Inflammatory macrophage treated with lipopolysaccharide for 1 hour (primary cell): ENCODE measurements at regions not wholly inside any gene's neighbourhood (a gene's known extent, or its start where the extent isn't known, plus 50 kb on each side); places are given as distances from the start of the nearest gene placed in this dataset.
"Not testable (repeated sequence)": the region's sequence is repeated elsewhere in the genome, so short reads cannot be mapped to it uniquely, and the experiment has no call there.

Source experiments
- DNase-seq, 2 donors: peaks; one replicate each; pipeline ENCODE4 v3.0.0-alpha.2; 2020 to 2022

DNA sequence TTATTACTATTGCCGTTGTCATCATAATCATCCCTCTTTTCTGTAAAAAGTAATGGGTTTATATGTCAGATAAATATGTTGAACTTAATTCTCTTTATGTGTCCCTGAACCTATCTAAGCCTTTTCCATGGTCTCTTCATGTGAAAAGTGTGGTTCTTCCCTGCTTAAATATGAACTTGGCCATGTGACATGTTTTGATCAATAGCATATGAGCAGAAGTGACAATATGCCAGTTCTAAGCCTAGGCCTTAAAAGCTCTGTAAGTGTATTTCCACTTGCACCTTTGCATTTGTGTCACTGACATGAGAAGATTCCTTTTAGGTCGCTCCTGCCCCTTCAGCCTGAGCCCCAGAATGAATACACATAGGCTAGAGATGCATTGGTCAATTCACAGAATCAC lies 188.4 kb upstream of the CCN2 start:
- no peak for DNase-seq

DNA sequence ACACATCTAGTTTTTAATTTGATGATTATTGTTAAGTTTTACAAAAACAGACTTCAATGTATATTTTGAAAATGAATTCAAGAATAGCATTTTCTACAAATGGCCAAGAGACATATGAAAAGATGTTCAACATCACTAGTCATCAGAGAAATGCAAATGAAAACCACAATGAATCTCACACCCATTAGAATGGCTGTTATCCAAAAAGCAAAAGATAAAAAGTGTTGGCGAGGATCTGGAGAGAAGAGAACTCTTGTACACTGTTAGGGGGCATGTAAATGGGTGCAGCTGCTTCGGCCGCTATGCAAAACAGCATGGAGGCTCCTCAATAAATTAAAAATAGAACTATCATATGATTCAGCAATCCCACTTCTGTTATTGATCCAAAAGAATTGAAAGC lies 185.8 kb upstream of the CCN2 start:
- no peak for DNase-seq

DNA sequence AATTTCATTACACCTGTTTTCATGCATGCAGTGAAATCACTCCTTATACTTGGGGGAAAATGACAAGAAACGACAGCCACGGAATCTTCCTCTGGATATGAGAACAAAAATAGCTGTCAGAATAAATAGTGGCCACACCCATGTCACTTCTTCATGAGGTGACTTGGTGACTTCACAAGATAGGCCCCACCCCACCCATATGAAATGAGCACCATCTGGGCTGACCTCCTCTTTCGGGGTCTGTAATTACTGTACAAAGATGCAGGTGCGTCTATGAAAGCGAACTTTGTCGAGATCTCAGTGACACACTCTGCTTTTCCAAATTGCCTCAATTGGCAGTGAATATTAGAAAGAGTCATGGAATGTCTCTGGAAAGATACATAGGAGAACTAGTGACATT lies 184.2 kb upstream of the CCN2 start:
- no peak for DNase-seq

DNA sequence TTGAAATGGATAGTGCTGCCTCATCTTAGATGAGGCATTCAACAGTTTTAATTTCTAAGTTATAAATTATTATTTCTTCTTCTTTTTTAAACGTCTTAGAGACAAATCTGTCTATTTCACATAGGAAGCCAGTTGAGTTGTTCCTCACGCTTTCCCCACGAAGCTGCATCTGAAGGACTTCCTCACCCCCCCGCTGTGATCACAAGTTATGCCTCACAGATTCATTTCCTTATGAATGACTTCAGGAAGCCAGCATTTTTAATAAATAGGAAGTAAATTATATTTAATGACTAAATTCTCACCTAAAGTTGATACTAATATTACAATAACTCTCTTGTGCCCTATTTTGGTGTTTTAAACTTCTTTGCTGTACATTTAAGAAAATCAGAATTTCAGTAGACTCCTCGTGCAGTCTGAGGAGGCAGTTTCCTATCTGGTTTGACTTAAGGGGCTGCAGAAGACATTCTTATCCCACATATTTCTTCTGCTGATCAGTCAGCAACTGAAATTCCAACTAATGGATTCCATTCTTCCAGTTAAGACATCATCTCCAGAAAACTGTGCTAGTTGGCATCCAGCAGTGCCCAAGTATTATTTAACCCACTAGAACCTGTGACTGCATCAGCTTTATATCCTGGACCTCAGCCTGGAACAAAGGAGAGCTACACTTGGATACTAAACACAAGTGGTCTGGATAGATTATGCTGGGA lies 182.7 kb upstream of the CCN2 start:
- peak; percentile 43 to 66 for DNase-seq

DNA sequence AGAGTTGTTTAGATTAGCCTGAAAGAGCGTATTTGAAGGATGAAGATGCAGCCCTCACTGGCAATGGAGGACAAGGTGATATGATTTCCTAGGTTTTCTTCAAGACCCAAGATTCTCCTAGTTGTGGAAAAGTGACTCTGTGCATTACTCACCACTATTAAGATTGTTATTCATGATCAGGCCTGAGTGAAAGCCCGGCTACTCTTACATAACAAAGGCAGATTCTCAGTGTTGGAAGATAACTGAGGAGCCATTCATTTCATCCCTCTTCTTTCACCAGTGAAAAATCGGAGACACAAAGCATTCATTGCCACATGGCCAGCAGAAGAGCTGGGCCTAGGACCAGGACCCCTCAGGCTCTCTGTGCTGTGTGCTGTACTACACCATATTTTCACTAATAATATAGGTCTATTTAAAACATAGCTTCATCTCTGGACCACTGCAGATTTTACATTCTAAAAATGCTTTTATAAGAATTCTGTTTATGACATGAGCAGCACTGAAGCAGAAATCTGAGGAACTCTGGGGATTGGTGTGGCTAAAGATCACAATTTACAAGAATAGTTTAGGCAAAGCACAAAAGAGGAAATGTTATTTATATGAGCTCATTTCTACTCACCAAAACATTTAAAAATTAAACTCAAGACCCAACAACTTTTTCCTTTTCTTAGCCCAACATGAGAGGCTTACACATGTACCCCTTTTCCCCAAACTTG lies 181.9 kb upstream of the CCN2 start:
- DNase-seq: no peak

DNA sequence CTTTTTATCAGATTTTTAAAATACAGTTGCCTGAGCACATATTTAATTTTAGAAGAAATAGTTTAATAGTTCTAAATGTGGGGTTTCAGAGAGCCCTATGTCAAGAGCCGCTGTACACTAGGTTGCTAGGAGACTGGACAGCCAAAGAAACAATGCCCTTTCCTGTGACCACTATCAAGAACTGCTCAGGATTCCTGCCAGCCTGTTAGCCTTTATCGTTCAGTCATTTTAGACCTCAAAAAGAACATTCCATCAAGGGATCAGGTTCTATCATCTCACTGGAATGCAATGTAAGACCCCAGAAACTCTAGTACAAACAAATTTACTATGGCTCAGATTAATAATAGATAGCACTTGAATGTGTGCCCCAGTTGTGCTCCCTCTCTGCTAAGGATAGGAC lies 181.2 kb upstream of the CCN2 start:
- DNase-seq: no peak

DNA sequence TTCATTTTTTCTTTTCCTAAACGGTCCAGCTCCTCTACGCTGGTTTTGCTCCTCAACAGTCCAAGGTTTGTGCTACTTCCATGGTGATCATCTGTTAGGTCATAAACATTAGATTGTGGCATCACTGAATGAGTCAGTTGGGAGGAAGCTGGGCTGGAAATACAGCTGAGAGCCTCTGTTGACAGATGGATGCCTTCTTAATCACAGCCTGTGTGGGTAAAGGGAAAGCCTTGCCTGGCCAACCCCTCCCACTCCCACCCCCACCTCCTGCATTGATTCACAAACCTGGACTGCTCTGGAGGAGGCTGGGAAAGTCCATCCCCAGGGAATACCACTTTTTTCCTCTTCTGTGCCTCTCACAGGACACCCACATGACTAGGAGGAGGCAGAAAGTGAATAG lies 180.6 kb upstream of the CCN2 start:
- DNase-seq: peak; percentile 16 to 67

DNA sequence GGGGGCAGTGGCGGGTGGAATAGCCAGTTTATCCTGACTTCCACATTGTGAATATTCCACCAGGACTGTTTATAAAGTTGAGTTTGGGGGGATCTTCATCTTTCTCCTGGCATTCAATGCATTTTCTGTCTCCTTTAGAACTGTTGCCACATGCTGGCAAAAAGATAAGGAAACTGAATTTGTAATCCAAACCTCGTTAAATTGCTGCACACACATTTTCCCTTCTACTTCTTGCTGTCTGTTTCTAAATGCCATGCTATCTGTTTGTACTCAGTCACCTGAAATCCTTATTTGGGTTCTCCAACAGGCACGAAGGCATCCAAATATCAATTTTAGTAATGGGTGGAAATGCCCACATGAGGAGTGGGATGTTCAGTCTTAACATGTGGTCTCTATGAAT lies 180.2 kb upstream of the CCN2 start:
- DNase-seq: no peak

DNA sequence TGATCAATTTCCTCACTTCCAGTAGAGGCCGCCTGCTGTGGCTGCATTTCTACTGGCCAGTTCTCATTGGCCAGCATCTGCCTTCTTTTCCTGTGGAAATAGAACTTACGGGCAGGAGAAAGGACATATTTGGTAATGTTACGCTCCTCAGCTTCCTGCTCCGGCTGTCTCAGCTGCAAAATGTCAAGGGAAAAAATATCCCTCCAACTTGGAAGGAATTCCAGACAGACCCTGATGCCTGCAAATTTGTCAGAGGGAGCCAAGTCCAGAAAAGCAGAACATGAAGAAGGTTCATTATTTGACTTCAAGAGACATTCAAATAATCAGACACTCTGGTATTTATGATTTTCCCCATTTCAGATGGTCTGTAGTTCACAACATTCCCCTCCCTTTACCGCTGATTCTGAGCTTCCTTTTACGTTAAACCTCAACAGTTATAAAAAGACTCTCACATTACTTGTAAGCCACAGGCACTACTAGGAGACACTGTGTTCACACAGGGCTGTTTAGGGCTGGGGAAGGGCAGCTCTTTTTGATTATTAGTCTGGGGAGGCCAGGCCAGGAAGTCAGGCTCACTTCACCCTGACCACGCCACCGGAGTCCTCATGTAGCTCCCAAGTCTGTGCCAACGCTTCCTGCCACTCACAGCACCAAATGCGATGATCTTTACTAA lies 179.6 kb upstream of the CCN2 start:
- no peak for DNase-seq

DNA sequence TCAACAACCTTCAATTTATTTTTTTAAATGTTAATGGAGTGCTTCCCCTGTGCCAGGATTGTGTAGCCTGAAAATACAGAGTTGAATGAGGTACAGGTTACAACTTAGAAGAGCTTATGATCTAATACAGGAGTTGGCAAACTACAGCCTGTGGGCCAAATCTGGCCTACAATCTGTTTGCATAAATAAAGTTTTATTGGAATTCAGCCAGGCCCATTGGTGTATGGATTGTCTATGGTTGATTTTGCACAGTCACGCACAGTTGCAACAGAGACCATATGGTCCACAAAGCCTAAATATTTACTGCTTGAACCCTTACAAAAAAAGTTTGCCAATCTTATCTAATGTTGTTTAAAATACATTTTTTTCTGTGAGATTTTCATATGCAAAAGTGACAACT lies 177.3 kb upstream of the CCN2 start:
- no peak for DNase-seq

DNA sequence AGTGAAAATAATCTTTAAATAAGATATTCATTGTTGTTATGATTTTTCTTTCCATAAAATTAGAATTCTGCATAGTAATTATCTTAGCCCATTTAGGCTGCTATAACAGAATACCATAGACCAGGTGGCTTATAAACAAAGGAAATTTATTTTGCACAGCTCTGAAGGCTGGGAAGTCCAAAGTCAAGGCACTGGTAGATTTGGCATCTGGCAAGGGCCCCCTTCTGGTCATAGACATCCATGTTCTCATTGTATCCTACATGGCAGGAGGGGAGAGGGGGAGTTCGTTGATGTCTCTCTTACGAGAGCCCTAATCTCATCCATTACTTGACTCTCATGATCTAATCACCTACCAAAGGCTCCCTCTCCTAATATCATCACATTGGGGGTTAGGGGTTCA lies 175.0 kb upstream of the CCN2 start:
- DNase-seq: no peak

DNA sequence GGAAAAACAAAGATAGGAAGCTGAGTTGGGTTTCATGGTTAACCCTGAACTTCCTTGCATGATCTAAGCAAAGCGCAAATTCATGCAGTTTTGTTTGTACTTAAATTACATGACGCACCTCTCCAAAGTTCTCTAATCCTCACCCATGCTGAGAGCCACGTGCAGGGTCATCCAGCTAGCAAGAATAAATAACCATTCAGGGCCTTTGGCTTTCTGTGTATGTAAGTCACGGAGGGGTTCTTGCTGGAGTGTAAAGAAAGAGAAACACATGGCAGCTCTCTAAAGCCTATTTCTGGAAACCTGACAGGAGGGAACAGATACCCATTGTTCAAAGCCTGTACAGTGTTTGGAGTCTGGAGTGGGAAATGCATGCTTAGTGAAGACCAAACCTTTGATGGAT lies 171.7 kb upstream of the CCN2 start:
- DNase-seq: no peak

DNA sequence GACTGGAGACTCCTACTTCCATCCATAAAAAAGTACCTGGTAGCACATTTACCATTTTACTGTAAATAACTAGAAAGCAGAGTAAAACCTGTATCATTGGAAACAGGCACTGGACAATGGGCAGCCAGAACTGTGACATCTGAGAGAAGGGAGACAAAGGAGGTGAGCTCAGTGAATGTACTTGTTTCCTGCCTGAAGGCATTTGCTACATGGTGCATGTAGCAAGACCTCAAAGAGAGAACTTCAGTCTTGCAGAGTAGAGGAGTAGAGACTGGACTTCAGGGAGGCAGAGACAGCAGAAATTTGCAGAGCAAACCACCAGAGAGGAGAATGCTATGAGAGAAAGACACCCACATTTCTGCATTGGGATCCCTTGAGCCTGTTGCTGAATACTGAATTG lies 171.0 kb upstream of the CCN2 start:
- no peak for DNase-seq

DNA sequence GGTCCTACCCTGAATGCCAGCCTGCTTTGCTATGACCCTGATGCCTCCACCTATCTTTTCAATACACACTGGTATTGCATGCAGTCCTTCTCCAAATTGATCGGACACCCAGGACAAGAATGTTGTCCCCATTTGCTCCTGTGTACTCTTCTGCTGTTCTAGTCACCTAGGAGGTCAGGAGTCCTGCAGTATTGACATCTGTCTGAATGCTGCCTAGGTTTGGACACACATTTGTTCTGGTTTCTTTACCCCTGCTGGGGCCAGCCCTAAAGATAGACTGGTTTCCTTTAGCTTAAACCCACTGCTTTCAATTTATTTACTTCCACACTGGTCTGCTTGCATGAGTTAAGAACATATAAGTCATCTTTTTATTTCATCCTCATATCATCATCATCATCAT lies 167.0 kb upstream of the CCN2 start:
- DNase-seq: no peak

DNA sequence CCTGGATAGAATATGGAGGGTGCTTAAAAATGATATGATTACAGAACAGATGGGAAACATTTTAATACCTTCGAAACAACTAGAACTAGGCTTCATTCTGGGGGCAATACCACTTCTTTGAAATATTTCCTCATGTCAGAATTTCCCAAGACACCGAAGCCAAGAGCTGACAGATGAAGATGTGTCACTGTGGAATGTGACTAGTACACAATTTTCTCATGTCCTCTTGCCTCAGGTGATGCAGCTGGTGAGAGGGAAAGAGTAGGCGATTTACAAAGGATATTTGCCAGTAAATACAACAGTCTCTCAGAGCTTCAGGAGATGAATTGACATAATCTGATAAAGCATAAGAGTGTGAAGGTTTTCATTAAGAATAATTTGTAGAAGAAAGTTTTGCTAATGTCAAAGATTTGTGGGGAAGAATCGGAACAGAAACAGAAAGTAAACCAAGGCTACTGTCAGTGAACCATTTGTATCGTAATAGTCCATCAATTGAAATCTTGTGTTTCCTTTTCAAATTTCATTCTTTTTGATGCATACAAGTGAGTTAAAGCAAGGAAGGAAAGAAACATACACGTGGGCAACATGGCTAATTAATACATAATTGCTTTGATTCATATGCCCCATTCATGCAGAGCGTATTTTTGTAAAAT lies 164.7 kb upstream of the CCN2 start:
- DNase-seq: no peak

DNA sequence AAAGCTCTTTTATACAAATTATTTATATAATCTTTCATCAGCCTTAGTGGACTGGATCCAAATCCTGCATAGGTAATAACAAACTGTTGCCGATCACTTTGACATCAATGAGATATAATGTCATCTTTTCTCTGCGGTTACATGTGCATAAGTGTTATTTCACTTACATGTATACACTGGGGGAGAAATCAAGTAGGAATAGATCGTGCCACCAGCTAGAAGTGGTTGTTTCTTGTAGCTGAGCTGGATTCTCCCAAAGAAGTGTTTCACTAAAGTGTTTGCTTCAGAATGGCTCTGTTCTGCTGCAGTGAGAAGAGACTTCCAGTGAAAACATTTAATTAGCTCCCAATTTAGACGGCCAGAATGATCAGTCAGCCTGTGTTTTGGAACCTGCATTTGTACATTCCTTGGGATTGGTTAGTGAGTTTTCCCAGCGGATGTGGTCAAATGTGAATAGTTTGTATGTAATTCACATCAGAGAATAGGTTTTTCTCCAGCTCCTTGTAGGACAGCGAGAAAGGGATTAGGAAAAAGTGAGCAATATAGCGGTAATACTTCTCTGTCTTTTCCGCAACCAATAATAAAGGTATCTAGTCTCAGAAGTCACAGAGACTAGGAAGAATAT lies 163.1 kb upstream of the CCN2 start:
- DNase-seq: no peak

DNA sequence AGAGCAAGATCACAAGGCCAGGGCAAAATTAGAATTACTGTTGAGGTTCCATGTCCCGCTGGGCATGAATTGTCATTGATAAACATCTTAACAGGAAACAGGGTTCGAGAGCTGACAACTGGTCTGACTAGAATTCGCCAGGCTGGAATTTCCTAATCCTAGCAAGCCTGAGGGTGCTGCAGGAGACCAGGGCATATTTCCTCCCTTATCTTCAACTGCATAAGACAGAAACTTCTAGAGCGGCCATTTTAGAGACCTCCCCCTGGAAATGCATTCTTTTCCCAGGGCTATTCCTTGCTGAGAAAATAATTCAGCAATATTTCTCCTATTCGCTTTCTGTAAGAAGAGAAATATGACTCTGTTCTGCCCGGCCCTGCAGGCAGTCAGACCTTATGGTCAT lies 158.6 kb upstream of the CCN2 start:
- not testable (repeated sequence) for DNase-seq

DNA sequence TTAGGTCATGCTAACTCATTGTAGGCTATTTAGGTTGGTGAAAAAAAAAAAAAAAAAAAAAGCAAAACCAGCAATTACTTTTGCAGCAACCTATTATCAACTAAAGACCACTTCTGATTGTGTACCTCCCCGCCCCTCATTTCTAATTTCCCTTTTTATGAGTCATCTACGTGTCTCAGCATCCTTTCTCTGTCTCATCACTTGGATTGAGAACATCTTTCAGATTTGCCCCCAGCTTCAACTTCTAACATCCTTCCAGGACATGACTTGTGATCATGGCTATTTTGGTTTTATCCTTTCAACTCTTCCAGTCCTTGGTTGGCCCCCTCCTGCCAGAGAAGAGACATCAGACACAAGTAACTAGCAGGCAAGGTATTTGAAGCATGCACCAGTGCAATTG lies 156.7 kb upstream of the CCN2 start:
- DNase-seq: no peak

DNA sequence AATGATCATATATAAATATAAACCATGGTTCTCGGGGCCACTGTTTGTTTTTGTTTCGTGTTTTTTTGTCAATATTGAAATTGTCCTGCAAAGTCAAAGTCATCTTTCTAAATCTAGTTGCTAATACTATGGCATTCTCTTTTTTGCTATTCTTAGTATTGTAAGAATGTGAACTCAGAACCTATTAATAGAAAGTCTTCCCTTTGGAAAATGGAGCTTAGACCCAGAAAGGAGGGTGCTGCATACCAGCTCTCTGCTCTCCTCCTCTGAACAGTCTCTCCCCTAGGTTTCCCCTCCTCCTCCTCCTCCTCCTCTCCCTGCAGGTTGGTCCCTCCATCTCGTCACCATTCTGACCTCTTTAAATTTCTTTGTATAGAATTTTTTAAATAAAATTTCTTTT lies 150.4 kb upstream of the CCN2 start:
- no peak for DNase-seq

DNA sequence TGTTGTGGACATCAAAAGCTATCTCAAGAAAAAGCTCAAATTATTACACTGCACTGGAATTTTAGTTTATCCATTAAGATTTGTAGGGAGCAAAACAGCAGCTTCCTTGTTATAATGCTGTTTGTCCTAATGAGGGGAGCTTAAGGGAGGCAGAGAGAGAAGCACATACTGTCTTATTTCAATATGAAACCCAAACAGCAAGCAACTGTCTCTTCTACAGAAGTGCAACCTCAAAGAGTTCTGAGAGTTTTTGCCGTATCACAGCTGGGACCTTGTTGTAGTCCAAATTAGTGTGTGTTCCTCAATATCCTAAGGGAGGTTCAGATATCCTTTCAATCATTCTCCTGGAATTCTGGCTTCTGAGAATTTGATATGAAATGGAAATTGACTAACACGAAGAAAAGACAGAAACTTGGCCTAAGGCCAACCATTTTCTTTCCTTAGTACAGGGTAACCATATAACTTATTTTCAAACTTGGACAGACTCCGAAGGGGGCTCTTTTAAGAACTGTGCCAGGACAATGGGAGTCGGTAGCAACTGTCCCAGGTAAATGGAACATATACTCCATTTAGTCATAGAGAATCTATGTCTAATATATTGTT lies 149.3 kb upstream of the CCN2 start:
- DNase-seq: no peak

DNA sequence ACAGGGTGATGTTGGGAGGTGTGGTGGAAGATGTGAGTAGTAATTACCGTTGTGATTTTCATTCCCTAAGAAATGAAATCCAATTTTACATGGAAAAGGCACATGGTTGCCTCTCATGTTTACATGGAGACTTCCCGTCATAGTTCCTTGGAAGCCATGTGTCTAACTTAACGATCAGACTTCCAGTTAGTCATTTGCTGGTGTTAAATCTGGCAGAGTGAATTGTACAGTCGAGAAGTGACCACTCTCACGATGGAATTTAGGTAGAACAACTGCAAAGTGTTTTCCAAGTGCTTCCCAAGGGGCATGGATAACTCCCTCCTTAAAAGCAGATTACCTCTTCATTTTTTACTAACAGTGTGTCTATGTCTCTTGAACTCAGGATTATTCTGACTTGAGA lies 145.8 kb upstream of the CCN2 start:
- DNase-seq: no peak

DNA sequence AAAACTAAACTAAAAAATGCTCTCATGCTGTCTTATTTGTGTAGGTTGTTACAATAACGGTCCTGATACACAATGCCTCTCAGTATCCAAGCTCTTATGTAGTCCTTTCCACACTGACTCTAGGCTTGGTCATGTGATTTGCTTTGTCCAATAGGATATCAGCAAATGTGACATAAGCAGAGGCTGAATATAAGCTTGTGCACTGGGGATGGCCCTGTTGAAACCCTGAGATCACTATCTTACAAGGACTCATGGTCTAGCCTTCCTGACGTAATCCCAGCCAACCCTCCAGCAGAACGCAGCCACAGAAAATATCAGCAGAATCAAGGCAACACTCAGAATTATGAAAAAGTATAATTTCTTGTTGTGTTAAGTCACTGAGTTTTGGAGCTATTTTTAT lies 145.1 kb upstream of the CCN2 start:
- DNase-seq: no peak

DNA sequence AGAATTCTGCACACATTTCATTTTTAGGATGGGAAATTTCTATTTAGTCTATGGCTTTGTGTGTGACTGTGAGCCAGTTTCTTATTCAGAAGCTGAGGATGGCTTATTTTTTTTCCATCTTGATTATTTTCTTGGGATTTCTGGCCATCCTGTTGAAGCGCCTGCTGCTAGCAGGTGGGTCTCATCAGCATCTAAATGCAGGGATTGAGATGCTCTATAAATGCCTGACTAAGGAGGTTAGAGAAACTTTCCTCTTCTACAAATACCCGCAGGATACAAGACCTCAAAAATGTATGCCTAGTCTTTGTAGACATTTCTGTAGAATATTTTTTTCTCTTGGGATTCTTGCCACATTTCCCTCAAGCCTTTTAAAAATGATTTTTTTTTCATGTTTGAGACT lies 138.0 kb upstream of the CCN2 start:
- no peak for DNase-seq
